ENCODE measurements at regions not wholly inside any gene's neighbourhood (a gene's known extent, or its start where the extent isn't known, plus 50 kb on each side); places are given as distances from the start of the nearest gene placed in this dataset.

DNA sequence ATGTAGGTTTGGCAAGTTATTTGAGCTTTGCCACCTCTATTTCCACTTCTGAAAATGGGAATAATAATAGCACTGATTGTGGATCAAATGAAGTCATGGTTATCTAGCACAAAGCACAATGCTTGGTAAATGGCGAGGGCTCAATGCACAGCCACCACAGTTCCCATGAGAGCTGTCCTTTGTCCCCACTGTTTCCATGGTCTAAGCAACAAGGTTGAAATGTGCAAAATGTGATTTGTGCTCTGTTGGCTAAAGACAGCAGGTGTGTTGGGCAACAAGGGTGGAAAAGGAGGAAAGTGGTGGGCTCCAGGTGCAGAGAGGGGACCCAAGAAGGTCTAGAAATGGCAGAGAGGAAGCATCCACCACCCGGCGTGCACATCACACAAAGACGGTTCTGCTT lies 200.5 kb downstream of the TRIM29 start:
- no peak for DNase-seq (ENCODE audit: low spot score)

DNA sequence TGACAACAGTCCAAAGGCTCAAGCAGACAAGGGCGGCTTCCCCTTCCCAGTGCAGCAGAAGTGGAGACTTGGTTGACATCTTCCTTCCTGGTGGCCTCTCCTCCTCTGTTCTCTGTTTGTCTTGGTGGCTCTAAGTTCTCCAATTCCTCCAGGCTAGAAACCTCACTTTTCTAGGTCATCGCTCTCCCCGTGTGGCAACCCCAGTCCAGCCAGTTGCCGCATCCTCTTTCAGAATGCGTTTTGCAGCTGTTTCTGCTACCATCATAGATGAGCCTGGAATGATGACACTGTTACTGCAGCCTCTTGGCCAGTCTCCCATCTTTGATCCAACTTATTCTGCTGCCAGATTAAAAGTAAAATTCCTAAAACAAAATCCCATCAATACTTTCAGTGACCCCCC lies 201.5 kb downstream of the TRIM29 start:
- DNase-seq (ENCODE audit: low spot score) = no peak

DNA sequence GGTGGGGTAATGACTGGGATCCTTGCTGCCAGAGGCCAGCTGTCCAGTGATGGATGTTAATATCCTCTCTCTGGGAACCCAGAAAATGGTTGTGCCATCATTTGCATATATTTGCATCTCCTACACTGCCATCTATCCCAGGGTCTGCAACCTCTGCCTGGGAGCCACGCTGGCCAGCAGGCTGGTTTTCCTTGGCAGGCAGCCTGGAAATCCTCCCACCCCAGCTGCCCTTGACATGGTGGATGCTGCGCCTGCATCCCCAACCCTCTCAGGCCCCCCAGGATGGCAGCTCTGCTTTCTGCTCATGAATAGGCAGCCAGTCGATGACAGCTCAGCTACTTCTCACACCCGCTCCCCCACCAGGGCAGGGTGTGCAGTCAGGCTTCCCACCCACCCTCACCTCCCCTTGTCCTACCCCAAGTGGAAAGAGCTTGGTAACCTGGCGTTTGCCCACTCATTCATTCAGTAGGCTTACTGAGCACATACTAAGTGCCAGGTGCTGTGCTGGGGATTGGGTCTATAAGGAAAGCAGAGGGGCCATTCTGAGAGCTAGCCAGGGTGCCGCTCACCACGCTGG lies 202.5 kb downstream of the TRIM29 start:
- no peak for DNase-seq (ENCODE audit: low spot score)

DNA sequence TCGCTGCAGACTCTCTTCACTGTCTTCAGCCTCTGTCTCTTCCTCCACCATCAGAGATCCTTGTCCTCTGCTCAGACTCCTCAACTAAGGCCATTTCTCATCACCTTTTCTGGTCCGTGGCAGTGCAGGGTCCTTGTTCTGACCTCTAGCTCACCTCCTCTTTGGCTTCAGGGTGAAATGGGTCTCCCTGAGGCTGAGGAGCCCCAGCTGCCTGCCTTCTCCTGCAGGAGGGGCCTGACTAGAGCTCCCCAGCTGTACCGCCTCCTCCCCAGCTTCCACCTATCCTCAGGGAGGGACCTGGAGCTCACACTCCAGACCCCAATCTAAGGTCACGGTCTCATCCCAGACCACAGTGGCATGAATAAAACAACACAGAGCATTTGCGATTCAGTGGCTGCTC lies 203.0 kb downstream of the TRIM29 start:
- no peak for DNase-seq (ENCODE audit: low spot score)

DNA sequence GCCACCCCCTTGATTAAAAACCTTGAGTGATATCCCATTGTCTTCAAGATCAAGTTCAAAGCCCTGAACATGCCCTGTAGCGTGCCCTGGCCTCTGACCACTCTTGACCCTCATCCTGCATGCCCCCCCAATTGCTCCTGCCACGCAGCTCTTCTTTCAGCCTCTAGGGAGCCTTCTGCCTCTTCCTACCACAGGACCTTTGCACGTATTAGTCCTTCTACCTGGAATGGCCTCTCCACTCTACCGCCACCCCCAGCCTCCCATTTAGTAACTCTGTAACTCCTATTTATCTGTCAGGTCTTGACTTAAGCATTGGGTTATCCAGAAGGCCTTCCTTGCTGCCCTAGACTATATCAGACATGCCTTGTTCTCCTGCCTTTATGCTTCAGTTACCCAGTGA lies 203.6 kb downstream of the TRIM29 start:
- DNase-seq (ENCODE audit: low spot score) = no peak

DNA sequence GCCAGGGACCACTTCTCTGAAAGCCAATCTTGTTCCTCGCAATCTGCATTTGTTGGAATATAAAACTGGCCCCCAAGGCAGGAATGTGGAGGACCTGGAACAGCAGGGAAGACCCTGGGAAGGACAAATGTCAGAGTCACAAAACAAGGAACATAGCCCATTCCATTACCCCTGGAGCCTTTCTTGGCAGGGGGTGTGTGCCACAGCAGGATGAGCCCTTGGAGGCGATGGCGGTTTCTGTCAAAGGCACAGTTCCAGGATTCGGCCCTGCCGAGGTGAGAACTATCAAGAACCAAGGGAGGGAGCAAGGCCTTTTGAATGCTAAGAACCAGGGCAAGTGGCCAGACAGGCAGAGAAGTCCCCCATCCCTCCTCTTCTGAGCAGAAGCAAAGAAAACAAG lies 204.3 kb downstream of the TRIM29 start:
- no peak for DNase-seq (ENCODE audit: low spot score)

DNA sequence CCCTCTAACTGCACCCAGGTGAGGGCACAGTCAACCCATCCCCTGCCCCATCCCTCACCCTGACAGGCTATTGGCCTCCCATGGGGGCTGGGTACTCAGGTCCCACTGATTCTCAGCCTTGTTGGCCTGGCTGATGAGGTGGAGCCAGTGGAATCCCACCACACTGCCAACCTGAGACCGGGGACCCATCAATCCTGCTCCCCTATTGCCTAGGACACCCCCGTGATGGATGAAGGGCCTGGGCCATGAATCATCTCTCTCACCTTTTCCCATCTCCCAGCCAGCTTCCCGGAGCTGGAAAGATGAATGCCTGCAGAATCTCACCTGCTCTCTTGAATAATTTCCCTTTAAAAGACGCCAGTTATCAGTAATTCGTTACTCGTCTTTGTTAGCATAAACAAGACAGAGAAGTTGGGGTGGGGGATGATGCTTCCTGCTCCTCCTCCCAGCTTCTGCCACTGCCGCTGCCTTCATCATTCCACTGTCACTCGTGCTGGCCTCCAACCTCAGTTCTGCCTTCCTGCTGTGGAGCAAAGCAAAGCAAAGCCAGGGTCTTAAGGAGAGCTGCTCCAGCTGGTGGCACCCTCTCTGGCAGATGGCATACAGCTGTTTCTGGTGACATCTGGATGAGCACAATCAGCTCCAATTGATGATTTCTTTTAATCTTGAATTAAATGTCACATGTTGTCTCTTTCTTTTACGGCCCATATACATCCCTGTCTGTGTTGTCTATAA lies 204.0 kb upstream of the NECTIN1 start:
- no peak for DNase-seq (ENCODE audit: low spot score)

DNA sequence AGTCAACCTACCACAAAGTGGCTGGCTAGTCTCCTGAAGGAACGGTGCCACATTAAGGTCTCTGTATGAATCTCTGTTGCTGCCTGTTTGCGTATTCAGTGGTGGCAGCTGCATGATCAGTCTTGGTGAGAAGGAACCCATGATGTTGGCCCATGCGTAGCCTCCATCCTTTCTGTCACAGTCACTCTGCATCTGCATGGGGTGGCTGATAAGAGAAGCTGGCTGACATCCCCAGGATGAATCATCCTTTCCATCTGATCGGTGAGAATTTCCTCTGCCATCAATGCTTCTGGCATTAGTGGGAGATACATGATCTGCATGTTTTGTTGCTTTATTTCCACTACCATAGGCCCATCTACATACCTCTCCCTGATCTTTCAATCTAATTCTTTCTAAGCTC lies 199.0 kb upstream of the NECTIN1 start:
- no peak for DNase-seq (ENCODE audit: low spot score)

DNA sequence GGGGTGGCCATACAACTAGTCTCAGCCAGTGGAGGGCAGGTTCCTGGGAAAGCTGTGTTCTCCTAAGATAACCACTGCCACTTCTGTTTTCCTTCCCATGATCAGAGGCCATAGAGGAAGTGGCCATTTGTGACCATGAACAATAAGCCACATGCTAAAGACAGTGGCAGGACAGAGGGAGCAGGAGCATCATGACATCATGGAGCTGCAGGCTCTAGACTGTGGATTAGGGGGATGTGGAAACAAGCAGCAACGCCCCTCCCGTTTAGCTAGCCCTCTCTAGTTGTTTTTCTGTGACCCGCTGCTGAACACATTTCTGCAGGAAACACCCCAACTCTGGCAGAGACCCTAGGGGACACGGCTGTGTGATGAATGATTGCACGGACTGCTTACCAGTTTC lies 195.0 kb upstream of the NECTIN1 start:
- no peak for DNase-seq (ENCODE audit: low spot score)

DNA sequence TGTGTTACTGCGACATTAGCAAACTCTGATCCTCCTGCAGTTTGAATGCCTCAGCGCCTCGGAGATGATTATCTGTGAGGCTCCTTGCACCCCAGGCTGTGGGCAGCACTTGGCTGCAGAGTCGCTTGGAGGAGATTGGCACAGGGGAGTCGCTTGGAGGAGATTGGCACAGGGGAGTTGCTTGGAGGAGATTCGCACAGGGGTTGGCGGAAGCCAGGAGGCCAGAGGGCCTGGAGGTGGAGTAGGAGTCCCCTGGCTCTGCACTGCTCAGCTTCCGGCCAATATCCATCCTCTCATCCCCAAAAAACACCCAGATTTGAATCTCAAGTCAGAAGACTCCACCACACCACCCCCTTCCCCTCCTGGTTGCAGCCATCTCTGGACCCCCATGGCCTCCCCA lies 192.6 kb upstream of the NECTIN1 start:
- no peak for DNase-seq (ENCODE audit: low spot score)

DNA sequence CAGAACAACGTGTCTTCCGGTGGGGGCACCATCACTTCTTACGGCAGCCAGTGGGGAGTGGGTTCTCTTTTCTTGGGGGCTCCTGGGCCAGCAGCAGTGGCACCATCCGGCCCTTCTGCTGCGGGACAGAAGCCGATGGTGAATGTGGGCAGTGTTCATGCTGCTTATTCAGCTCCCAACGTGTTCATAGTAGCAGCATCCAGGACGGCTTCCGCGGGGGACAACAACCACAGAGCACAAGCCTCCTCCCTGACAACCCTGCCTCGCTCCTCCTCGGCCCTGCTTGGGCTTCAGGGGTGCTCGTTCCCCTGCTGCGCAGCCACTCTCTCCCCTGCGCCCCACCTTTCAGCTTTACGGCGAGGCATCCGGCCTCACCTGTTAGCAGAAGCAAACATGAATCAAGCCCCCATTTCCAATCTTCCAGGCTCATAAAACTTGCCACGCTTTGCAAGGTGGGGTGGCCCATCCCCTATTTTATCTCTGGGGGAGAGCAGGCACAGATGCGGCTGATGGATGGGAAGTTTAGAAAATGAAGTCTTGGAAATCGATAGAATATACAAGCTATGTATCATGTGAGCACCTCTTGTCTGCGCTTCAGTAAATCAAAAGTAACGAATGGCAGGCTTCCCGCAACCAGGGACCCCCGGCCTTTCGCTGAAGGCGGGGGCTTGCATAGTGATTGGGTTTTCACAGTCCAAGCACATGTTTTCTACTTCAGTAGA lies 191.8 kb upstream of the NECTIN1 start:
- DNase-seq (ENCODE audit: low spot score) = no peak

DNA sequence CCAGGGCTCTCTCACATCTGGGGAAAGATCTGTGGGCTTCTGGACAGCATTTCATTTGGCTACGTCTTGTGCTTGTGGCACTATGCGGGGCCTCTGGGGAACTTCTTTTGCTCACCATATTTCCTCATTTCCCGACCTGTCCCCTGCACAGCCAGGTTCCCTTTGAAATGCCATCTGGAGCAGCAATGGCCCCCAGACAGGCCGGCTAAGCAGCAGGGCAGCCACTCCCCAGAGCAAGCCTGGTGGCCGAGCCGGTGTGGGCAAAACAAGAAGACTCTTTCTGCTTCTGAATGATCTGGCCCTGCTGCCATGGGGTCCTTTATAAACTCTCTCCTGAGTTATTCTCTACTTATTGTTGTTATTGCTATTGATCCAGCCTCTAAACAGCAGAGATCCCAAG lies 190.7 kb upstream of the NECTIN1 start:
- DNase-seq (ENCODE audit: low spot score) = no peak

DNA sequence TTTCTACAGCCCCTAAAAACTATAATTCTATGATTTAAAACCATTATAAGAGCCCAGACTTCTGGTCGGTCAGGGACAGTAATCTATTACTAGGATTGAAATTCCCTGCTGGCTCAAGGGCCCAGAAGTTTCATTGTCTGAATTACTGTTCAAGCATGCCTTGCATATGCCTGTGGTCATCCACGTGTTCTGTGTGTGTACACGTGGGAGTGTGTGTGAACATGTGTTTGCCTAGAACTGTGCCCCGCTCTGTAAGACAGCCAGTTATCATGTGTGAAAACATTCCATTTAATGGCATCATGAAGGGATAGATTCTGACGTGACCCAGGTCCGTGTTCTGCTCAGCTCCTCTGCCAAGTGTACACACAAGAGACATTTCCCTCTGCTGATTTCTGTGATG lies 189.3 kb upstream of the NECTIN1 start:
- no peak for DNase-seq (ENCODE audit: low spot score)

DNA sequence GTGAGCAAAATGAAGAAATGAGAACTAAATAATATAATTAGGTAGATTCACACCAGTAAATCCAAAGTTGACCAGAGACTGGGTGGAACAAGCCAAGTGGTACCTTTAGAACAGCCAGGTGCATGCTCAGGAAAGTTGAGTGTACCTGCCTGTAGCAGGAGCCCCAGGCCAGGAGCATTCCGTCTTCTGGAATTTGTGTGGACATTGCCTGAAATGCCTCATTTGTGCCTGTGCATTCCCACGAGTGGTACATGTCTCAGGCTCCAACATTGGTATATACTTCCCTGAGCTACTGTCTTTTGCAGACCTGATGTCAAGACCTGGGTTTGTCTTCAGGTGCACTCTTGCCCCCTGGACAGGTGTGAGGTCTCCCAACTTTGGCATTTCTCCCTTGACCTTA lies 187.6 kb upstream of the NECTIN1 start:
- no peak for DNase-seq (ENCODE audit: low spot score)

DNA sequence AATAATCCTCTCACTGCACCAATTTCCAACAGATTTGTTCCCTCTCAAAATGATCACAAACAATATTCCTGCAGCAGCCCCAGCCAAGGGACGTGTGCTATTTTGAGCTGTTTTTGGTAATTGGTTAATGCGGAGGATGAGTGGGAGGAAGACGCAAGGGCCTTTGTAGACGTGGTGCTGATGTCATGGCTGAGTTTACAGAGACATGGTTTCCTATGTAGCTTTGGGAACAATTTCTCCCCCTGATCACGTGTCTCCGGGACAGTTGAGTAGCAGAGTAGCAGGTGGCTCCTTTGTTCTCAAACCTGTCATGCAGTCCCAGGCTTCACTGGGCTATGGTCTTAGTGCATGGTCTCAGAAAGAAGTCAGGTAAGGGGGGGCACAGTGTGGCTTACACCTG lies 183.2 kb upstream of the NECTIN1 start:
- no peak for DNase-seq (ENCODE audit: low spot score)

DNA sequence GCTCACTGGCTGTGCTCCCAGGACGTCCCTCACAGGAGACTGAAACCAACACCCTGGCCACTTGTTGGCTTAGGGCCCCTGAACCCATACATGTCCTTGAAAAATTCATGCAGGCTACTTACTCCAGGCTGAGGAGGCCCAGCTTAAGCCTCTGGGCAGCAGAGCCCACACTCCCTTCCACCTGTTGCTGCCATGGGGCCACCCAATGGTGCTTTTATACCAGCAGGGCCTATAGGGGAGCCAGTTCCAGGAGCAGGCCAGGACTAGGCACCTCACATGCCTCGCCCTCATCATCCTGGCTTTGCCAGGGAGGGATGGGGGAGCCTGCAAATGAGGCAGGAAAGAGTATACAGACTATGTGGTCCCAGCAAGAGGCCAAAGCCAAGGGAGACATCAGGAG lies 181.7 kb upstream of the NECTIN1 start:
- DNase-seq (ENCODE audit: low spot score) = no peak

DNA sequence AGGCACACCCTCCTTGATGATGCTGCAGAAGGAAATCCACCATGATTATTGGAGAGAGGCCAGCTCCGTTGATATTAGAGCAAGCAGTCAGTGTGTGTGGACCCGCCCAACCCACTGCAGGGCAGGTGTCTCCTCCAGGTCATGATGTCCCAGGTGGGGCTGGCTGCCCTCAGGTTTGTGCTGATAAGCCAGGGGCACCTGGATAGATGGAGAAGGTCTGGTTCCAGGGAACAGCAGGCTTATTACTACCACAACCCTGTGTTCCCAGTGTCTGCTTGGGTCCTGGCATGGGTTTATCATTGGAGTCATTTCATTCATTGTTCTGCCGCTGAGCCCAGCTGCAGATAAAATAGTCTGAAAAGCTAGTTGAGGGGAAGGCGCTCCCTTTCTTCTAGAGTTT lies 181.1 kb upstream of the NECTIN1 start:
- DNase-seq (ENCODE audit: low spot score) = no peak

DNA sequence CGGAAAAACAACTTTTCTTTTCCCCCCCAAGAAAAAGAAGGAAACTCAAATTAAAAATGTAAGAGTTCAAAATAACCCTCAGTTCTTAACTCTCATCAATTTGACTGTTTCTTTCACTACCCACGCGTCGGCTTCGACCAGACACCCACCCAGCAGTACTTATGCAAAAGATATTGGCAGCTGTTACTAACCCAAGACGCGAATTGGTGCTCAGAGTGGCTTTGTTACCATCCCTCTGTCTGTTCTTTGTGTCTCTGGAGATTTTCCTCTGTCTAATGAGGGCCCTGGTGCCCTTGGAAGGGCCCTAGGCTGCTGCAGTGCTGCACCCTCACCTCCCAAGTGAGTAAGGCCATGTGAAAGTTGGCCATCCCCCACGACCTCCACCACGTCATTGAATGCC lies 180.5 kb upstream of the NECTIN1 start:
- no peak for DNase-seq (ENCODE audit: low spot score)

DNA sequence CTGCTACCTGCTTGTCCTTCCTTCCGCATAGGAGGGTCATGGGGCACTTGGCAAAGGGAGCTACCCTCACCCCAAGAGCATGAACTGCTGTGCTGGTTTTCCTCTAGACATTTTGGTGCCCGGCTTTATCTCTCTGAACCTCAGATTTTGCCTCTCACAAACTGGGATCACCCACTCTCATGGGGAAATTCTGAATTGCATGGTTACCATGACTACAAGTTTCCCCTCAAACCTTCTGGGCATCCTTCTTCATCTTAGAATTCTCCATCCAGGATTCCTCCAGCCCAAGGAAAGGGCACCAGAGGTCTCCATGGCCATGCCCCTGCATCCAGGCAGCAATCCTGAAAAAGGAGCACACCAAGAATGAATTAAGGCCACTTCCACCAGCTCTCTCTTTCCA lies 180.1 kb upstream of the NECTIN1 start:
- no peak for DNase-seq (ENCODE audit: low spot score)

DNA sequence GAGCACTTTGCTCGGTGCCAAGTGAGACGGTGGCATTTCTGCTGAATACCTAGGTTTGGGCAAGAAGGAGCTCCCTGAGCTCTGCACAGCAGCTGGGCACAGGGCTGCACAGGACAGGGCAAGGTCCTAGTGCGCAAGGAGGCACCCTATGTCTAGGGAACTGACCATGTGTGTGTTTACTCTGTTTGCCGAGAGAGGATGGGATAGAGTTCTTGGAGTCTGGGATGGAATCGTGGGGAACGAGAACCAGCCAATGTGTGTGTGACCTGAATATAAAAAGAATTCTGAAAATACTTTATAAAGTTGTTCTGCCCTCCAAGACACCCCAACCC lies 179.5 kb upstream of the NECTIN1 start:
- DNase-seq (ENCODE audit: low spot score) = no peak

DNA sequence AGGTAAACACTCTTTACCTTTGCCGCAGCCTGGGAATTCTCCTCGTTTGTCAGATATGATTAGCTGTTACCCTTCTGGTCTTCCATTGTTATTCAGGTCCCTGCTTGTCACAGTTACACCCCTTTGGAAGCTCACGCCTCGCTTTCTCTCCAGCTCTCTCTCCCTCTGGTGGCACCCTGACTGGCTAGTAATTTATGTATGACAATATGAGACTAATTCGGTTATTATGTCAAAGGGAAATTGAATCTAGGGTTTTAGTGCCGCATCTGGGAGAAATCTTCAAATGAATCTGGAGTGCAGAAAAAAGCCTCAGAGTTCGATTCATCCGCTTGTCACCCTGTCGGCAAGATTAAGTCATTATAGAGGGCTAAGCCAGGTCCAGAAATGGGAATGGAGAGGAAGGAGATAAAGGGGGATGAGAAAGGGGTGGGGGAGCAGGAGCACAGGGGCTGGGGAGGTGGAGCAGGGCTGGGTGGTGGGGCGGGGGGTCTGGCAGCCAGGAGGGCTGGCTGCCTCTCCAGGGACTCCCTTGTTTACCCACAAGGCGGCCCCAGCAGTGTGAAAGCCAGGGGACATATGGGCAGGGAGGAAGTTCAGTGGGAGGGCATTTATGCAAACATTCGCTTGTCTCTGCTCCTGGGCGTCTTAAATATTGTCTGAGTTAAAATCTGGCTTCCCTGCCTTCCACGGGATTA lies 179.0 kb upstream of the NECTIN1 start:
- no peak for DNase-seq (ENCODE audit: low spot score)

DNA sequence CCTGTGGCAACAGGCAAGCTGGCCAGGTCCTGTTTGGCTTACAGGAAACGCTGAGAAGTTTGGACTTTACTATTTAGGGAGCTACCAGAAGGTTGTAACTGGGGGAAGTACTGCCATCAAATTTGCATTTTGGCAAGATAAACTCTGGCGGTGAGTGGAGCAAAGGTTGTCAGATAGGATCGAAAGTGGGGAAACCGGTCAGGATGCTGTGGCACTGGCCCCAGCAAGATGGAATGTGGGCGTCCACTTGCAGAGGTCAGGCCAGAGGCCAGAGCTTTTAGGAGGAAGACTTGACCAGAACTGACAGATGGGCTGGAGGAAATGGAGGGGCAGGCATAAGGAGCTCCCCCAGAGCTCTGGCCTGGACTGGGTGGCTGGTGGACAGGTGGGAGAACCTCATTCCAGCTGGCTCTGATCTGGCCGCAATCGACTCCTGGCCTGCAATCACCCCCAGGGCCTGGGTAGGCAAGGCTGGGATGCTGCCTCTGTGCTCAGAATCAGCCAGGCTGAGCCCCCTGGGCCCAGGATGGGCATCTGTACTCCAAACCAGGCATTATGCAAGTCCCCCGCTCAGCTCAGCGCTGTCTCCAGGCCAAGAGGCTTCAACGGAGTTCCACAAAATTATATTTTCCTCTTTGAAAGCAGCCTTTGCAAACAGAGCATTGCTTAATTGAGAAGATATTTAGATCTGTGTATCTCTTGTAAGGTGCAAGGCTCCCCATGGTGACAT lies 178.3 kb upstream of the NECTIN1 start:
- no peak for DNase-seq (ENCODE audit: low spot score)

DNA sequence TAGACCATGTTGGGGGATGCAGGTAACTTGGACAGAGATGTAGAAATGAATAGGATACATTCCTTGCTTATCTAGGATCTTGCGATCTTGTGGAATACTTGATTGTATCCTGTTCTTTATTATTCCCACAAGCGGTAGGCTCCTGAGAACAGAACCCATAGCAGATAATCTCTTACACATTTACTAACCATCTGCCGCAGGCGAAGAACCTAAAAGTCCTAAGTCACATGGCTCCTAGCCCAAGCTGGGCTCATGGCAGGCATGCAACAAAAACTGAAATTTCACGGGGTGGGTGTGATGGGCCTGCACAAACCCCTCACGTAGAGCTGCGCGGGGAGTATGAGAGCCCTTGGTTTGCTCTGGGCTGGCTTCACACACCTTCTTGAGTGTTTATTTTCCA lies 177.4 kb upstream of the NECTIN1 start:
- no peak for DNase-seq (ENCODE audit: low spot score)
